ENCODE measurements at regions not wholly inside any gene's neighbourhood (a gene's known extent, or its start where the extent isn't known, plus 50 kb on each side); places are given as distances from the start of the nearest gene placed in this dataset.
"Not testable (repeated sequence)": the region's sequence is repeated elsewhere in the genome, so short reads cannot be mapped to it uniquely, and the experiment has no call there.

- H3K27ac ChIP-seq: no peak overlapping the region
- no peak for DNase-seq
- no peaks in the 10 kb centered on the region for H3K36me3 ChIP-seq
- no peaks in the 10 kb centered on the region for H3K27me3 ChIP-seq
- TF ChIP-seq POLR2A (IDR thresholded peaks at IDR 0.05): no peak
- TF ChIP-seq CTCF (IDR thresholded peaks at IDR 0.05): no peak
- TF ChIP-seq POLR2AphosphoS5 (IDR thresholded peaks at IDR 0.05): no peak
- no peak for TF ChIP-seq EP300 (IDR thresholded peaks at IDR 0.05)
- no peak overlapping the region for H3K4me3 ChIP-seq
- WGBS, 5 donors: 80 to 93% (median 88%) methylated on average over 7 of the region's 7 CpGs
- intact Hi-C loops (cut with DNase I; ENCODE audit: low total_unique reads): no loop called here
- no peaks in the 10 kb centered on the region for H3K9me3 ChIP-seq
- H3K4me1 ChIP-seq: no peaks in the 10 kb centered on the region
Observed at GRCh38 chr13:22883262-22883840, 297.4 kb upstream of the SGCG start.

GRCh38 chr13:22883956-22884355 lies 296.8 kb upstream of the SGCG start:
- H3K9me3 ChIP-seq: no peaks in the 10 kb centered on the region
- TF ChIP-seq CTCF (IDR thresholded peaks at IDR 0.05) (no peak), POLR2A (IDR thresholded peaks at IDR 0.05) (no peak), EP300 (IDR thresholded peaks at IDR 0.05) (no peak), POLR2AphosphoS5 (IDR thresholded peaks at IDR 0.05) (no peak)
- 77 to 92% (median 84%) methylated on average over 12 to 17 of the region's 17 CpGs for WGBS, 5 donors
- DNase-seq: no peak
- H3K27ac ChIP-seq: no peak overlapping the region
- intact Hi-C loops (cut with DNase I; ENCODE audit: low total_unique reads): no loop called here
- no peak overlapping the region for H3K4me3 ChIP-seq
- H3K4me1 ChIP-seq: no peaks in the 10 kb centered on the region
- no peaks in the 10 kb centered on the region for H3K36me3 ChIP-seq
- no peaks in the 10 kb centered on the region for H3K27me3 ChIP-seq

GRCh38 chr13:22886061-22886460 lies 294.7 kb upstream of the SGCG start:
- intact Hi-C loops (cut with DNase I; ENCODE audit: low total_unique reads); H3K27me3 ChIP-seq; H3K9me3 ChIP-seq; H3K4me3 ChIP-seq; H3K36me3 ChIP-seq; H3K4me1 ChIP-seq; H3K27ac ChIP-seq; DNase-seq: not testable (repeated sequence)
- 86 to 95% (median 92%) methylated on average over 4 to 8 of the region's 8 CpGs for WGBS, 5 donors

GRCh38 chr13:22889376-22889775 lies 291.4 kb upstream of the SGCG start:
- WGBS, 5 donors: 88 to 93% (median 91%) methylated on average over 5 of the region's 5 CpGs
- intact Hi-C loops (cut with DNase I; ENCODE audit: low total_unique reads): not testable (repeated sequence)

GRCh38 chr13:22893204-22893603 lies 287.6 kb upstream of the SGCG start:
- Histone ChIP-seq H3K4me3 (no peak overlapping the region), H3K4me1 (peaks cover 0 to 7% (median 0%) of the 10 kb centered on the region in 4 donors), H3K36me3 (no peaks in the 10 kb centered on the region), H3K27ac (no peak overlapping the region), H3K9me3 (peaks cover 0 to 7% (median 3%) of the 10 kb centered on the region in 4 donors), H3K27me3 (no peaks in the 10 kb centered on the region)
- 21 to 42% (median 29%) methylated on average over 4 of the region's 4 CpGs for WGBS, 5 donors
- no peak for DNase-seq
- intact Hi-C loops (cut with DNase I; ENCODE audit: low total_unique reads): no loop called here
- no peak for TF ChIP-seq EP300 (IDR thresholded peaks at IDR 0.05)
- TF ChIP-seq POLR2AphosphoS5 (IDR thresholded peaks at IDR 0.05): no peak
- TF ChIP-seq POLR2A (IDR thresholded peaks at IDR 0.05): no peak
- TF ChIP-seq CTCF (IDR thresholded peaks at IDR 0.05): no peak

More at GRCh38 chr13:22889376-22889775, 291.4 kb upstream of the SGCG start:
- DNase-seq, H3K4me1 ChIP-seq, H3K36me3 ChIP-seq, H3K27ac ChIP-seq, H3K9me3 ChIP-seq, H3K4me3 ChIP-seq, H3K27me3 ChIP-seq: not testable (repeated sequence)
